Activated CD4-positive, alpha-beta T cell treated with anti-CD3 and anti-CD28 coated beads for 4 hours (primary cell): ENCODE measurements at regions not wholly inside any gene's neighbourhood (a gene's known extent, or its start where the extent isn't known, plus 50 kb on each side); places are given as distances from the start of the nearest gene placed in this dataset.
"Not testable (repeated sequence)": the region's sequence is repeated elsewhere in the genome, so short reads cannot be mapped to it uniquely, and the experiment has no call there.

Experiments used
- DNase-seq, 2 donors: peaks; one replicate each; pipeline ENCODE4 v3.0.0-alpha.2; 2020

DNA sequence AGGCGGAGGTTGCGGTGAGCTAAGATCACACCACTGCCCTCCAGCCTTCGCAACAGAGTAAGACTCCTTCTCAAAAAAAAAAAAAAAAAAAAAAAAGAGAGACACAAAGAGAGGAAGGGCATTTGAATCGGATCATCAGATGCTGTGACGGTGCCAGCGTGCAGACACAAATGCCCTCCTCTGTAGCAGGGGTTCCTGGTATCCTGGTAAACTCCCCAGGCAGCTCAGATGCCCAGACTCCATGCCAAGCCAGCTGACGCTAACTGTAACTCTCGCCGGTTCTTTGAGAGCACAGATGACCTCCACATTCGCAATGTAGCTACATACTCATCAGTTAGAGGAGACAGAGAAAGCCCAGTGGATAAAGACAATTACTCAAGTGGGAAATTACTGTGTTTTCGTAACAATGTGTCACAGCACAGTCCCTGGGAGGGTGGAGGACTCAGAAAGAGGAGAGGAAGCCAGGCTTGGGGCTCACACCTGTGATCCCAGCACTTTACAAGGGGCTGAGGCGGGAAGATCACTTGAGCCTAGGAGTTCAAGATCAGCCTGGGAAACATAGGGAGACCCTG is 153.1 kb downstream of the BRD1 start:
- no peak for DNase-seq

DNA sequence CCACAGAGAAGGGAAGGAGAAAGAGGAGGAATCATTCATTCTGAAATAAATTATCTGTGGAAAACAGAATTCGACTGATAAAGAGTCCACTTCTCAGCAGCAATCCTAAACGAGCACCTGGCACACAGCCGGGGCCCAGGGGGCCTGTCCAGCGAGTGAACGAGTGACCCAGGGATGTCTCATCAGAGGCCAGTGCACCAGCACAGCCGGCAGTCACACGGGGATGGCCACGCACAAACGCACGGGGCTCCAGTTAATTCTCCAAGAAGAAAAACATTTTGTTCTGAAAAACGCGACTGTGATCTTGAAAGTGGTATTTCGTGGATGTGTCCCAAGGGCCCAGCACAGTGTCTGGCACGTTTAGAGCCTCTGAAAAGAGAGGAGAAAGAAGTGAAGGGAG is 154.6 kb downstream of the BRD1 start:
- DNase-seq = no peak

DNA sequence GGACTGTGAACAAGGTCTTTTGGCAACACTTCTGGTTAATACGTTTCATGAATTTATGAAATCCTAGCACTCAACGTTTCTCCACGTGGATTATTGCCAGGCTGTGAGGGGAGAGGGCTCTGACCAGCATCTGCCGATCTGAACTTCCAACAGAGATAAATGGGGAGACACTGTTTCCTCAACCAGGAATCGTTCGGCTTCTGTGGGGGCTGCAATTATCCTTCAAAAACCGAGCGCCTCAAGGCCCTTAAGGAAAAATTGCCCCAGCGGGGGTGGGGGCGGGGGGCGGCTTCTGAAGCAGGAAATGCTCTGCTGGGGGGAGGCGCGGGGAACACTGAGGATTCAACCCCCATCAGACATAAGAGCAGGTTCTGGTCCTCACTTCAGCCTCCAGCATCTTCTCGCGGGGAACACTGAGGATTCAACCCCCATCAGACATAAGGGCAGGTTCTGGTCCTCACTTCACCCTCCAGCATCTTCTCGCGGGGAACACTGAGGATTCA is 155.6 kb downstream of the BRD1 start:
- no peak for DNase-seq

DNA sequence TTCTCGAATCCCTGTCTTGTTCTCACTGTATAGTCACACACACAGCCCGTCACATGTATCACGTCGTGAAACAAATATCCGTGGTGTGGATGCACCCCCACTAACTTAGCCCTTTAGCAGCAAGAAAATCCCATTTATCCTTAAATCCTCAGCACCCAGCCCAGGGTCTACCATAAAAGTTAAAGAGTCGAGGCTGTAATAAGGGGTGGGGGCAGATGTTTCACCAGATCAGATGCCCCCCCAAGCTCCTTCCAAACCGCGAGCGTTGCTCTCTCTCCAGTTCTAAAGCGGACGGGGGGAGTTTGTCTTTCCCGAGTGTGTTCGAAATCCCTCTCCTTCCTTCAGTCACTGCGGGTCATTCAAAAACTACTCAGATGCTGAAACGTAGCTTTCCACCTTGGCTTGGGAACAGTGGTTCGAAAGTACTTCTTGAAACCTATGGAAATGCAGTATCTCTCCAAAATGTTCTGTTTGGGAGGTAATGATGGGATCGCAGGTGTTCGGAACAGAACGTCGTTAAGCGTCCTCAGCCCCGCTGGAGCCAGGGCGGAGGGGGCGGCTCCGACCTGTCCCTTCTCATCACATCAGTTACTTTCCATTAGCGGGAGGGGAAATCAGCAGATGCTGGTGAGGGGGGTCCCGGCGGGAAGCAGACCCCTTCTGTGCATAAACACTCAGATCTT is 156.2 kb downstream of the BRD1 start:
- DNase-seq = no peak

DNA sequence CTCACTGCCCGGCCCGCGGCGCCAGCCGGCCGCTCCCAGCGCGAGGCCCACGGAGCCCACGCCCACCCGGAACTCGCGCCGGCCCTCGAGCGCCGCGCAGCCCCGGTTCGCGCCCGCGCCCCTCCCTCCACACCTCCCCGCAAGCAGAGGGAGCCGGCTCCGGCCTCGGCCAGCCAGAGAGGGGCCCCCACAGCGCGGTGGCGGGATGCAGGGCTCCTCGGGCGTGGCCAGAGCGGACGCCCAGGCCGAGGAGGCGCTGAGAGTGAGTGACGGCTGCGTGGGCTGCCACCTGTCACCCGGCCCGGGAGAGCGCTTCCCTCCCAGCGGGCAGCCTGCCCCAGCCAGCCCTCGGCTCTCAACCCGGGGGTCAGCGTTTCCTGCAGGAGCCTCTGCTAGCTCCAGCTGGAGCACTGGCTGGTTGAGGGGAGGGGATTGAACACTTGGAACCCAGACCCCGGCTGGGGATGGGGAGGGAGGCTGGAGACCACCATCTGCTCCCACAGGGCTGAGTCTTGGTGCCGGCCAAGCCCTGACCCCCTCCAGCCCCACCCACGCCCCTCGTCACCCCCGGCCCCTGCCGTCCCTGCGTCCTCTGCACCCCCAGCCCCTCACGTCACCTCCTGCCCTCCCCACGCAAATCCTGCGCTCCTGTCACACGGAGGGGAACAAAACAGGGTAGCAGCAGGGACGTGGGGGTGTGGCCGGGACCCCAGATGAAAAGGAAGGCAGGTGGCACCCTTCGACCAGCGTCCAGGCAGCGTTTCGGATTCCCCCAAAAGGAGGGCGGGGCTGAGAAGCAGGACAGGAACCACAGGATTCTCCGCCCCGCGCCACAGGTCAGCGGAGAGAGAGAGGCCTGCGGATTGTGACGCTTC is 157.0 kb downstream of the BRD1 start:
- peak in 1 of 2 donors; percentile 33 for DNase-seq

DNA sequence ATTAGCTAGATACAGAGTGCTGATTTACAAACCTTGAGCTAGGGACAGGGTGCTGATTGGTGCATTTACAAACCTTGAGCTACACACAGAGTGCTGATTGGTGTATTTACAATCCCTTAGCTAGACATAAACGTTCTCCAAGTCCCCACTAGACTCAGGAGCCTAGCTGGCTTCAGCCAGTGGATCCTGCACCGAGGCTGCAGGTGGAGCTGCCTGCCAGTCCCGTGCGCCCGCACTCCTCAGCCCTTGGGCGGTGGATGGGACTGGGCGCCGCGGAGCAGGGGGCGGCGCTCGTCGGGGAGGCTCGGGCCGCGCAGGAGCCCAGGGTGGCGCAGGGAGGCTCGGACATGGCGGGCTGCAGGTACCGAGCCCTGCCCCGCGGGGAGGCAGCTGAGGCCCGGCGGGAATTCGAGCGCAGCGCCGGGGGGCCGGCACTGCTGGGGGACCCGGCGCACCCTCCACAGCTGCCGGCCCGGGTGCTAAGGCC is 157.7 kb downstream of the BRD1 start:
- DNase-seq = not testable (repeated sequence)

DNA sequence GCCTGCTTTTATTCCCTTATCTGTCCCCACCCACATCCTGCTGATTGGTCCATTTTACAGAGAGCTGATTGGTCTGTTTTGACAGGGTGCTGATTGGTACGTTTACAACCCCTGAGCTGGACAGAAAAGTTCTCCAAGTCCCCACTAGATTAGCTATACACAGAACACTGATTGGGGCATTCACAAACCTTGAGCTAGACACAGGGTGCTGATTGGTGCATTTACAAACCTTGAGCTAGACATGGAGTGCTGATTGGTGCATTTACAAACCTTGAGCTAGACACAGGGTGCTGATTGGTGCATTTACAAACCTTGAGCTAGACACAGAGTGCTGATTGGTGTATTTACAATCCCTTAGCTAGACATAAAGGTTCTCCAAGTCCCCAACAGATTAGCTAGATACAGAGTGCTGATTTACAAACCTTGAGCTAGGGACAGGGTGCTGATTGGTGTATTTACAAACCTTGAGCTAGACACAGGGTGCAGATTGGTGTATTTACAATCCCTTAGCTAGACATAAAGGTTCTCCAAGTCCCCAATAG is 158.2 kb downstream of the BRD1 start:
- not testable (repeated sequence) for DNase-seq

DNA sequence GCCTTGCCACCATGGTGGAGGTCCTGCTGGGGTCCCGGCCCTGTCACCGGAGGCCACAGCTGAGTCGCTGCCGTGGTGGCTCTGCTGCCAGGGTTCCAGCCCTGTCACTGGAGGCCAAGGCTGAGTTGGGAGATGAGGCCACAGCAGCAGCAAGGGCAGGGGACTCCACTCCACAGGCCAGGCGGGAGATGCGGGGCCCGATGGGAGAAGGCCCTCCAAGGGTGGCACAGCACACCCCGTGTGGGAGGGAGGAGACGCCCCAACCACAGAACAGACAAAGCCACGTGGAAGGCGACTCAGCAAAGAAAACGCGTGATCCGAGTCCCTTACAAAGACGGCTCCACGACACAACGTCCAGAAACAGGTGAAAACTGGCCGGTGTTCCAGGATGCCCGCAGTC is 159.3 kb downstream of the BRD1 start:
- no peak for DNase-seq

DNA sequence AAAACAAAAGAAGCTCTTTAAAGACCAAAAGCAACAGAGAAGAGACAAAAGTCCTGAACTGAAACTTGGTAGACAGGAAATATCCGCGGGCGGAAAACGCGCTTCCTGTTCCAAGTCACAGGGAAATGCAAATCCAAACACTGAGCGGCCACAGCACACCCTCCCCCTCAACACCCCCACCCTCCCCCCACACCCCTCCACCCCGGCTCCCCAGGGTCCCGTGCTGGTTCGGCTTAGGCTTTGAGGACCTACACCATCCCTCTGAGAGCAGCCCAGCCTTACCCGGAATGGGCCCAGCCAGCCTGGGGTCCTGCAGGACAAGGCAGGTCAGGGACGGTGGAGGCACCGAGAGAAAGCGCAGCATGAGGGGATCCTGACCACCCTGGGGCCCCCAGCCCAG is 160.4 kb downstream of the BRD1 start:
- no peak for DNase-seq

DNA sequence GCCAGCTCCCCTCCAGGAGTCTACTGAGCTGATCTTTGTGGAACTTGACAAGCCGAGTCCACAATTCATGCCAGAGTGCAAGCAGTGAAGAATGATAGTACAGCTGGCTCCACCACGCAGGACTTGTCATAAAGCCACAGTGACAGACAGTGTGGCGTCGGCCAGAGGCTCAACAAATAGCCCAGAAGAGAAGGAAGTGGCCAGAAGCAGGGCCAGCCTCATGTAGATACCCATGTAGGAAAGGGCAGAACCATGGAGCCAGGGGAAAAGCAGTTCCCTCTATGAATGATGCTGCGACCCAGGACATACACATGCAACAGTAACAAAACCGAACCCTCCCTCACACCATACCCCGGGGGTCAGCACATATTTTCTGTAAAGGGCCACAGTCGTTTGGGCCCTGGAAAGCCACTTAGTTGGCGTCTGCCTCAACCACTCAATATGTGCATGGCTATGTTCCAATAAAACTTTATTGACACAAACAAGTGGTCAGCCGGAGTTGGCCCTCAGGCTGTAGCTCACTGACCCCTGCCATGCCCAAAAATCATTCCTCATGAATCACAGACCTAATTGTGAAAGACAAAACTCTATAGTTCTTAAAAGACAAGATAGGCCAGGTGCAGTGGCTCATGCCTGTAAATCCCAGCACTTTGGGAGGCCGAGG is 161.4 kb downstream of the BRD1 start:
- no peak for DNase-seq

DNA sequence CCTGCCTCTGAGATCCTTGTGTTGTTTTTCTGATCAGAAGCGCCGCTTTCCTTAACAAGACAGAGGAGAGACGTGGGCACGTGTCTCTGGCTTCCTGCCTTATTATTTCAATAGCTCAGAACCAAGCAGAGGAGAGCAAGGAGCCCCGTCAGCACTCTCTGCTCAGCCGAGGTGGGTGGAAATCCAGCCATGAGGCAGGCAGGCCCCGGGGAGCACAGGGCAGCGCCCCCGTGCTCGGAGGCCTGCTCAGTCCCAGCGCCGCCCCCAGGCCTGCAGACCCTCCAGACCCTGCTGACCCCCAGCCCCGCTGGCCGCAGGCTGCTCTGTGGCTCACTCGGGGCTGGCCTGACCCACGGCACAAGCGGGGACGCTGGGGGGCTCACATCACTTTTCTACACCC is 162.8 kb downstream of the BRD1 start:
- DNase-seq = no peak

DNA sequence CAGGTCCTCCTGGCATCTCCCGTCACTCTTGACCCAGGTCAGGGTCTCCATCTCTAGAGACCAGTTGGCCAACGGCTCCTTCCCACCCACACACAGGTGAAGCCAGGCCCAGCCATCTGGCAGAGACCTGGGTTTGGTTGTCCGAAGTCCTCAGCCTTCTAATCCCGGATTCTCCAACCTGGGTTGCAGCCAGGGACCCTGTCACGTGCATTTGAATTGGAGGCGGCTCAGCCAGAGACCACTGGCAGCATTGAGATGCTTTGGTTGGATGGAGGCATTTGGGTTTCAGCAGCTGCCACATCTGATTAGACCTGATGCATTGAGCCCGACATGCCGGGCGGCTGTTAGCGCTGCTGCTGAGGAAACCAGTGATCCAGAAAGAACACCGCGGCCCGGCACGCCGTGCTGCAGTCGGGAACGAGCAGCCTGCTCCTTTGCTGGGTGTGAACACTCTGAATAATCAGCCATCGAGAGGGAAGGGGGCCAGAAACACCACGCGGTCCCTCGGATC is 163.2 kb downstream of the BRD1 start:
- DNase-seq = no peak

DNA sequence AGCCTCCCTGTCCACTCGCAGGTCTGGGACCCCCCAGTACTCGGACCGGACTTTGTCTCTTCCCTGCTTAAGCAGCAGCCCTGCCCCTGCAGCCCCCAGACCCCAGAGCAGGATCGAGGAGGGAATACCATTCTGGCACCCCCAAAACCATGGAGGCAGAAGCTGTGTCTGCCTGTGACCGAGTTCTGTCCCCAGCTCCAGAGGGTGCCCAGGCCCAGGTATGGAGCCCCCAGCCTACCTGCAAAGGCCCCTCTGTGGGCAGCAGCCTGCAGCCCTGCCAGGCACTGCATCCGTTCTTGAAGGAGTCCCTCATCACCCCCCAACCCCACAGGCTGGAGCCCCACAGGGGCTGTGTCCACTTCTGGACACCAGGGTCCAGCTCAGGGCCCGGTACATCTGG is 163.8 kb downstream of the BRD1 start:
- no peak for DNase-seq

DNA sequence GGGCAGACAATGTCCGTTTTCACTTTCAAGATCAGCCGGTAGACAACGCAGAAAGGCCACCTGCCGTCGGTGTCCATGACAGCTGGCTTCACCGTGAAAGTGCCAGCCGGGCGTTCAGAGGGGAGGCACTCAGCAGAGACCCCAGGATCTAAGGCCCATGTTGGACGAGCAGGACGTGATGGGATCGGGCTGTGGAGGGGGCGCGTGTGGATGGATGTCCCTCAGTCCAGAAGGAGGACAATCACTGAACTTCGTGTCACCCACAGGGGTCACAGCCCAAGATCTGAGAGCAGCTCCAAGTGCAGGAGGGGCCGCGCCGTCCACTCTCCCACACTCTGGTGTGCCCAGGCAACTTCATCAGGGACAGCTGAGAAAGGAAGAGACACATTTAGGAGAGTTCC is 164.4 kb downstream of the BRD1 start:
- DNase-seq = no peak

DNA sequence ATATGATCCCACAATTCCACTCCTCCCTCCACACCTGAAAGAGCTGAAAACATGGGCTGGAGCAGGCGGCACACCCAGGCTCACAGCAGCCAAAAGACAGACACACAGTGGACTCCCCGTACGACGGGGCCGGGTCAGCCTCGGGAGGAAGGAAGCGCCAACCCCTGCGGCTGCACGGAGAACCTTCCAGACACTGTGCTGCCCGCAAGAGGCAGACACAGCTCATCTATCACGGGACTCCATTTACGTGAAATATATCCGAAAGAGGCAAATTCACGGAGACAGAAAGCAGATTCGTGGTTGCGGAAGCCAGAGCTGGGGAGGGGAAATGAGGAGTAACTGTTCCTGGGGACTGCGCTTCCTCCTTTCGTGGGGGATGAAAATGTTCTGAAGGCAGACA is 165.0 kb downstream of the BRD1 start:
- DNase-seq = no peak

DNA sequence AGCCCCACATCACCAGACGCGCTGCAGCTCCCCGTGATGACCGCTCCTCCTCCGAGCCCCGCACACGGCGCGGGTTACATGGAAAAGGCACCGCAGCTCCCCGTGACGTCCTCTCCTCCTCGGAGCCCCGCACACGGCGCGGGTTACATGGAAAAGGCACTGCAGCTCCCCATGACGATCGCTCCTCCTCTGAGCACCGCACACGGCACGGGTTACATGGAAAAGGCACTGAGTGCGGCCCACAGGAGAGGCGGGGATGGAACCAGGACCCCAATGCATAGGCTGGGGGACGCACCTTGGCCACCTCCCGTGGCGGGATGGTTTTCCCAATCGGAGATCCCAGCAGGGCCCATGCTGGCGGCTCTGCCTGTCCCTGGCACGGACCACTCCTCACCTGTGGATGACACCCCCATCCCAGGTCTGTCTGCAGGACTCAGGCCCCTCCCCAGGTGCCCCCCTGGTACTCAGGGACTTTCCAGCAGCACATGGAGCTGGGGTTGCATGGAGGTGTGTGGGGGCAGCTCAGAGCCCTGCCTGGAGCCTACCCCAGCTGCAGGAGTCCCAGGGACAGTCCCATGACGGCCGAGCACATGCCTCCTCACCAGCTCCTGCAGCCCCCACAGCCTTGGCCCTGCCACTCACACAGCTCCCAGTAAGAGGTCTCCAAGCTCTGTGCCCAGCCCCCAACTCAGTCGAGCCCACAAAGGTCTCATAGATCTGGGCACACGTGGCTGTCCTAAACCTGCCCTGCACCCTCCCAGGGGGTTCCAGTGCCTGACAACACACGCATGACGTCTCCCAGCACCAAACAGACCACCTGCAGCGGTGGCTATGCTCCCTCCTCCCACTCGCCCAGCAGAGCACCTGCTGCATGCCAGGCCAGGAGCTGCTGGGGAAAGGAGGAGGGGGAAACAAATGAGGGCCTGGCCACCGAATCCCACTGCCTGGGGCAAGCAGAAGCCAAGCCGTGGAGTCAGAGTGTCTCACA is 166.6 kb downstream of the BRD1 start:
- DNase-seq = peak in 1 of 2 donors; percentile 0

DNA sequence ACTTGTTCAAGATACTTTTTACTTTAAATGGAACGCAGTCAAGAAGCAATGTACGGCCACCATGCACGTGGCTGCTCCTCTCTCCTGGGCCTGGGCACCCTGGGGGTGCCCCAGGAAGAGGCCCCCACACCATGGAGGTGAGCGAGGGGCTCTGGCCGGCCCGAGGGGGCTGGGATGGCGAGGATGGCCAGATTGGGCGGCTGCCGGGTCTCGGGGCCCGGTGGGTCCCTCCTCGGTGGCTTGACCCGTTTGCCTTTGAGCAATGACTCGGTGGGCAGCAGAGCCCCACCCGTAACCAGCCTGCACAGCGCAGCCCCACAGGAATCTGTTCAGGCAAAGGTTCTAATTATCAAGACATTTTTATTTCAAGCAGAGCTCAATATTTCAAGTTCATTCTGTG is 167.4 kb downstream of the BRD1 start:
- peak in 1 of 2 donors; percentile 0 for DNase-seq

DNA sequence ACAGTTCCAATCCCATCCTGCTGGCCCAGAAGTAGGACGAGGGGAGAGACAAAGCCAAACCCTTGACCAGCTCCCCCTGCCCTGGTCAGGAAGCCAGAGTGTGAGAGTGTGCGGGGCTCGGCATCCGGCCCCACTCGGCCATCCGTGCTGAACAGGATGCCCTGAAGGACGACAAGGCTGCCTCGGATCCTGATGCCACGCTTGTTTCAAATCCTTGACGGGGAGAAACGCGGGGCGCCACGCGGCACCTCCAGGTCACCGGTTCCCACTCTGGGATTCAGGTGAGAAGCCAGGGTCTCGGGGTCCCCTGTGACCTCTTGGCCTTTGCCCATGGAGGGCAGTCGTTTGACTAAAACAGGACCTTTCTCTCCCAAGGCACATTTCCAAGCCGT is 167.8 kb downstream of the BRD1 start:
- DNase-seq = no peak

DNA sequence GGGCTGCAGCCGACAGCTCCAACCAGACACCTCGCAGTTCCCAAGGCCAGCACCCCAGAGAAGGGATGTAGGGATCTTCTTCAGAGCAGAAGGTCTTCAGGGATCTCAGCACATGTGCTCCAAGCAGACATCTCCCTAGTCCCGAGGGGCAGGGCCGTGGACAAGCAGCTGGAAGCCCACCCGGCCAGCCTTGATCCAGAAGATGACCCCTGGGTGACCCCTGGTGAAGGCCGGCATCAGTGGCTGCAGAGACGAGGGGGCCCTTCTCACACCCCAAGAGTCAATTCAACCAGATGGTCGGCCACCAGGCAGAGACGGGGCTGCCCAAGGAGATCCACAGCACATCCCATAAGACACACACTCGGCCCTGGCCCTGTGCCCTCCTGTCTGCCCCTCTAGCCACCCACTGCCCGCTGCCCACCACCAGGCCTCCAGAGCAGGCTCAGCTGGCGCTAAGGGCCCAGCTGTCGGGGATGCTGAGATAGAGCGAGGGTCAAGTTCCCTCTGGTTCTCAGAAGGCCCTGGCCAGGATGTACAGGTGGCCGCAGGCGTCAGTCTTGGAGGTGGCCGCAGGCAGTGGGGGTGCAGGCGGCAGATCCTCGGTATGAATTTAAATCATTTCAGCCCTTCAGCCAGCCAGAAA is 168.3 kb downstream of the BRD1 start:
- DNase-seq = no peak

DNA sequence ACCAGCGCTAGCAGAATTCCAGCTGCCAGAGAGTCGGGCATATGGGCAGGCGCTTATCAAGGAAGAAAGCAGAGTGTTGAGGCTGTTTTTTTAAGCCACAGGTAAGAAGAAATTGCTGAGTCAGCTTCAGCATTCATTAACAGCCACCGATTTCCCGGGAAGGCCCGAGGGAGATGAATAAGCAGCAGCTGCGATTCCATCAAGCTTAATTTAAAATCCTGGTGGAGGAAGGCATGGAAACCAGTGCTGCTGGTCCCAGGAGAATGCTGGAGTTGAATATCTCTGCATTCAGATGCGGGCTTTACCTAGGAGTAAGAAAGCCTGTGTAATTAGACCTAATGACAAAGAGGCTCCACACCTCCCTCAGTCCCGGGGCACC is 168.8 kb downstream of the BRD1 start:
- no peak for DNase-seq
